ENCODE measurements at regions not wholly inside any gene's neighbourhood (a gene's known extent, or its start where the extent isn't known, plus 50 kb on each side); places are given as distances from the start of the nearest gene placed in this dataset.
"Not testable (repeated sequence)": the region's sequence is repeated elsewhere in the genome, so short reads cannot be mapped to it uniquely, and the experiment has no call there.

- DNase-seq; intact Hi-C loops (cut with DNase I): not testable (repeated sequence)
Measured at GRCh38 chr9:66152406-66152805, 415.5 kb downstream of the FOXD4L4 start.

GRCh38 chr9:66153021-66153725 is 416.2 kb downstream of the FOXD4L4 start:
- peak in 39 of 42 donors; percentile 7 to 78 (median 50) for DNase-seq
- intact Hi-C loops (cut with DNase I), result not testable (repeated sequence)

- intact Hi-C loops (cut with DNase I), result not testable (repeated sequence)
- DNase-seq, result peak; percentile 7 to 77 (median 52)
Measured at GRCh38 chr9:66153971-66154691, 417.2 kb downstream of the FOXD4L4 start.

GRCh38 chr9:66182316-66182715 is 445.4 kb downstream of the FOXD4L4 start:
- DNase-seq; intact Hi-C loops (cut with DNase I): not testable (repeated sequence)

DNA sequence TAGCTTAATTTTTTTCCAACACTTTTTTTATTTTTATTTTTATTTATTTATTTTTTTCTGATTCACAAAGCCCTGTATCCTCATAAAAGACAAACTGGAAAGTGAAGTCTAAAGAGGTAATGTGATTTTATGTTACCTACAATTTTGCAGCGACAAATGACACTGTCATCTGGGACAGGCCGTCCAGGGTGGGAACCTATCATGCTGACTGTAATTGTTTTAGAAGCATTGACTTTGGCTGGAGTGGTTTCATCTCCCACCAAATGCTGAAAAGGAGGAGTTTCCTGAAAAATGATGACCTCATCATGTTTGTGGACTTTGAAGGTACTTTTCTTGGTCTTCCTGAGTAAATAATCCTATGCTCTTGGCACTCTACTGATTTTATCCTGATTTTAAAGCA is 446.7 kb downstream of the FOXD4L4 start:
- intact Hi-C loops (cut with DNase I); DNase-seq: not testable (repeated sequence)

GRCh38 chr9:66197199-66197598 is 460.3 kb downstream of the FOXD4L4 start:
- DNase-seq; intact Hi-C loops (cut with DNase I): not testable (repeated sequence)

- intact Hi-C loops (cut with DNase I), result not testable (repeated sequence)
- DNase-seq, result peak in 11 of 42 donors; percentile 0 to 45 (median 14)
Measured at GRCh38 chr9:66198421-66198820, 461.5 kb downstream of the FOXD4L4 start.

GRCh38 chr9:66206617-66207016 is 469.7 kb downstream of the FOXD4L4 start:
- intact Hi-C loops (cut with DNase I); DNase-seq: not testable (repeated sequence)

DNA sequence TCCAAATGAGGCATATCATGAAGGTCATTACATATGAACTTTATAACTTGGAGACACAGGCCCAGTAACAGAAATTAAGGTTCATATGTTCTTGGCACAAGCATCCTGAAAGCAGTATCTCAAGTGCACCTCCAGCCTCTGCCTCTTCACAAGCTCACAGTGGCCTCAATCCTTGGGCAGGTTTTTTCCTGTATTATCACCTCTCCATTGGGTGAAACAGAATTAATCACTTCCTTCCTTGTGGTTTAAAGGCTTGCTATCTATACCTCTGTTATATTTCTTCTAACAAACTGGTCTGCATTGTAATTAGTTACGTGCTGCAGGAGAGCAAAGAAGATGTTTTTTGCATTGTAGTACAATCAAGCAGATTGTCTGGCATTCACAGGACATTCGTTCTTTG is 471.0 kb downstream of the FOXD4L4 start:
- DNase-seq; intact Hi-C loops (cut with DNase I): not testable (repeated sequence)

DNA sequence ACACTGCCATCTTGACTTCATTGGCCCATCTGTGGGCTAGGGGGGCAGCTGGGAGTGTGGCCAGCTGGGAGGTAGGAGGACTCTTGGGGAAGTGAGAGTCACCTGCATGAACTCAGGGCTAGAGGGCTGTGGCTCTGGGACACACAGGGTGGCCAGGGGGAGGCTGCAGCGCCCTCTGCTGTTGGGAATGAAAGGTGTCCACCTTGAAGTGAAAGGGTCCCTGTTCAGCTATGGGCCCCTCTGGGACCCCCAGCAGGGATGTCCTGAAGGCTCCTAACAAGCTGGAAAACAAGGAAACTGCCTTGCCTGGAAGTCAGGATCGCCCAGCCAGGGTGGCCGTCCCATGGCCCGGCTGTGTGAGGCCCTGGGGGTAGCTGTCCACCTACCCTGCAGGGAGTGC is 507.8 kb downstream of the FOXD4L4 start:
- DNase-seq, result peak in 1 of 42 donors; percentile 5
- intact Hi-C loops (cut with DNase I), result not testable (repeated sequence)

DNA sequence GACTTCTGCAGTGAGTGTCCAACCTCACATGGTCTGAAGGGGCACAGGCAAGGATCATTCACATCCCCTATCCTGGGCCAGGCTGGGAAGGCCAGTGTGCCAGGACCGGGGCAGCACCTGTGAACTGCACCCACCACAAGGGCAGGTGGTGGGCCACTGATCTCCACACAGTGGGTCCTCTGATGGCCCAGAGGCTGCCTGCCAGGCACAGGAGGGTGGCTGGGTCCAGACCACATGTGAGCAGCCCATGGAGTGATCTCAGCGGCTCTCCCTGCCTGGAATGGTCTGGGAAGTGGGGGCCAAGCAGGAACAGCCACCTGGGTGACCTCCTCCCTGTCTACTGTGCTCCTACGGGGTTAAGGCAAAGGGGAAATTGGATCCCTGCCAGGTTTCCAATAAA is 508.5 kb downstream of the FOXD4L4 start:
- intact Hi-C loops (cut with DNase I); DNase-seq: not testable (repeated sequence)

DNA sequence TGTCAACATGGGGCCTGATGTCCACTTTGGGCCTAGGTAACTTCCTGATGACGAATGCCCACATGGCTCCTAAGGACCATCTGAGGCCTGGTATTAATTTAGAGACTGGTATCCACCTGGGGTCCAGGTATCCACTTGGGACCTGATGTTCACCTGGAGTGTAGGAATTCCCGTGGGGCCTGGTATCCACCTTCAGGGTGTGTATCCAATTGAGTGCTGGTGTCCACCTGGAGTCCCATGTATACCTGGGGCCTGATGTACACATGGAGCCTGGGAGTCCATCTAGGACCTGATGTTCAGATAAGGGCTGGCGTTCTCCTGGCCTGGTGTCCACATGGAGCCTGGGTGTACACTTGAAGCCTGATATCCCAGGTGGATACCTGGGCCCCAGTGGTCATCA is 520.6 kb downstream of the FOXD4L4 start:
- intact Hi-C loops (cut with DNase I); DNase-seq: not testable (repeated sequence)

GRCh38 chr9:66261576-66261975 is 524.6 kb downstream of the FOXD4L4 start:
- intact Hi-C loops (cut with DNase I); DNase-seq: not testable (repeated sequence)

- peak in 1 of 42 donors; percentile 26 for DNase-seq
- intact Hi-C loops (cut with DNase I), result not testable (repeated sequence)
Measured at GRCh38 chr9:66263621-66264020, 526.7 kb downstream of the FOXD4L4 start.

DNA sequence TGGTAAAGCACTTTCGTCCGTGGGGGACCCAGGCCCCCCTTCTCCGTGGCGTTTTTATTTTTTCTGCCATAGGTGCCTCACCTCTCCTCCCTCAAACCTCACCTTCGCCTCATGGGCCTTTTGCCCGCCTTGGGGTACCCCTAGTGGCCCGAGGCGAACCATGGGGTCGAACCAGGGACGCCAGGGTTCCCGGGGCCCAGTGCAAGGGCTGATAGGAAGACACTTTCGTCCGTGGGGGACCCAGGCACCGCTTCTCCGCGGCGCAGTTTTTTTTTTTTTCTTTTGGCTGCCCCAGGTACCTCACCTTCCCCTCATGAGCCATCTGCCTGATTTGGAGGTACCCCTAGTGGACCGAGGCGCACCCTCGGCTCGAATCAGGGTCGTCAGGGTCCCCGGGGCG is 527.8 kb downstream of the FOXD4L4 start:
- intact Hi-C loops (cut with DNase I), result not testable (repeated sequence)
- peak in 1 of 42 donors; percentile 11 for DNase-seq

- peak in 1 of 42 donors; percentile 28 for DNase-seq
- intact Hi-C loops (cut with DNase I), result not testable (repeated sequence)
Measured at GRCh38 chr9:66266202-66266601, 529.3 kb downstream of the FOXD4L4 start.

- intact Hi-C loops (cut with DNase I), result not testable (repeated sequence)
Measured at GRCh38 chr9:66266856-66267430, 530.0 kb downstream of the FOXD4L4 start.

GRCh38 chr9:66267684-66268083 is 530.7 kb downstream of the FOXD4L4 start:
- peak in 5 of 42 donors; percentile 3 to 33 (median 10) for DNase-seq

More at GRCh38 chr9:66266856-66267430, 530.0 kb downstream of the FOXD4L4 start:
- peak in 1 of 42 donors; percentile 15 for DNase-seq

DNA sequence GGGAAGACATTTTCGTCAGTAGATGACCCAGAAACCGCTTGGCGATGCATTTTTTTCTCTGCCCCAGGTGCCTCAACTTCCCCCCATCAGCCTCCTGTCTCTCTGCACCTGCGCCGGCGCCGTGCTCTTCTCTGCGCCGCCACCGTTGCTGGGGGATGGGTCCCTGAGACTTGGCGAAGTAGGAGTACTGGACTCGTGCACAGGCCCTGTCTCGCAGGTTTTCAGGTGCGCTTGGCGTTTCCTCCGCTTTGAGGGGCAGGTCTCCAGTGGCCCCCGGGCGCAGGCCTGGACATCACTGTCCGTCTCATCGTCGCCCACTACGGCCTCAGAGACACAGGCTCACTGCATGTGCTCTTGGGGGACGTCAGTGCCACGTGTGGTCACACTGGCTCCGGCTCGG is 532.1 kb downstream of the FOXD4L4 start:
- intact Hi-C loops (cut with DNase I), result not testable (repeated sequence)
- peak in 1 of 42 donors; percentile 27 for DNase-seq

More at GRCh38 chr9:66267684-66268083, 530.7 kb downstream of the FOXD4L4 start:
- intact Hi-C loops (cut with DNase I), result not testable (repeated sequence)

DNA sequence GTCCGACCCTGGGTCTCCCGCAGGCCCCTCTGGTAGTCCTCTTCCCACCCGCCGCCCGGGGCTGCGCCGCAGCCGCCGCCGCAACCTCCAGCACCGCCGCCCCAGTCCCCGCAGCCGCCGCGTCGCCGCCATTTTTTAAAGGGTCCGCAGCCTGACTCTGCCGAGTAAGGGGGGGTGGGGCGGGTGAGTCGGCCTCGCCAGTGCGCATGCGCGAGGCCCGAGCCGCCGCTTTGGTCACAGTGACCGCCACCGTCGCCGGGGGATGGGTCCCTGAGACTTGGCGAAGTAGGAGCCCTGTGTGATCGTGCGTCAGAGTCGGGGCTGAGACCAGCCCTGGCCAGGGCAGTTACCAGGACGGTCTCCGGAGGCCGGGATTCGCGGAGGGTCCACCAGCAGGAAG is 532.8 kb downstream of the FOXD4L4 start:
- peak in 40 of 42 donors; percentile 3 to 88 (median 74) for DNase-seq
- intact Hi-C loops (cut with DNase I), result not testable (repeated sequence)
